ENCODE measurements at regions not wholly inside any gene's neighbourhood (a gene's known extent, or its start where the extent isn't known, plus 50 kb on each side); places are given as distances from the start of the nearest gene placed in this dataset.

- intact Hi-C loops (cut with micrococcal nuclease), result no loop called here
- Histone ChIP-seq H3K9ac (ENCODE audit: insufficient read depth in 1 of 2, low read depth in 2 of 2, low read length in 2 of 2) (no peak overlapping the region), H3K4me1 (replicated peaks in 1 of 2; ENCODE audit: control insufficient read depth in 2 of 2, insufficient read depth in 2 of 2, low read length in 2 of 2) (no peaks in the 10 kb centered on the region), H4K20me1 (replicated peaks; ENCODE audit: control insufficient read depth, insufficient read depth, low read length) (no peaks in the 10 kb centered on the region), H3K4me2 (ENCODE audit: insufficient read depth, low read length) (no peak overlapping the region), H3K79me2 (ENCODE audit: control insufficient read depth, insufficient read depth, low read length) (no peaks in the 10 kb centered on the region), H3K9me1 (ENCODE audit: control insufficient read depth, insufficient read depth, low read length) (no peaks in the 10 kb centered on the region), H3K4me3 (no peak overlapping the region), H3K27ac (ENCODE audit: extremely low read depth, low read depth, low read length) (no peak overlapping the region), H3K9me3 (replicated peaks; ENCODE audit: control insufficient read depth, insufficient read depth, low read depth, low read length) (no peaks in the 10 kb centered on the region), H3K27me3 (ENCODE audit: control insufficient read depth in 2 of 2, insufficient read depth in 2 of 2, low read length in 2 of 2) (no peaks in the 10 kb centered on the region), H2AFZ (ENCODE audit: low read depth, low read length) (no peak overlapping the region), H3K36me3 (ENCODE audit: control insufficient read depth, insufficient read depth, low read length) (no peaks in the 10 kb centered on the region)
- no TSS peak for BruUV-seq (replicated peaks)
- FAIRE-seq (no peak), DNase-seq (ENCODE audit: extremely low read depth in 1 of 4, low spot score in 3 of 4) (no peak), ATAC-seq (no peak)
- ChIA-PET POLR2A (no interaction called here), CTCF (ENCODE audit: low intra/inter-chr PET ratio) (no interaction called here)
- in situ Hi-C loops (cut with MboI), result no loop called here
- TF ChIP-seq, protein P1, sequence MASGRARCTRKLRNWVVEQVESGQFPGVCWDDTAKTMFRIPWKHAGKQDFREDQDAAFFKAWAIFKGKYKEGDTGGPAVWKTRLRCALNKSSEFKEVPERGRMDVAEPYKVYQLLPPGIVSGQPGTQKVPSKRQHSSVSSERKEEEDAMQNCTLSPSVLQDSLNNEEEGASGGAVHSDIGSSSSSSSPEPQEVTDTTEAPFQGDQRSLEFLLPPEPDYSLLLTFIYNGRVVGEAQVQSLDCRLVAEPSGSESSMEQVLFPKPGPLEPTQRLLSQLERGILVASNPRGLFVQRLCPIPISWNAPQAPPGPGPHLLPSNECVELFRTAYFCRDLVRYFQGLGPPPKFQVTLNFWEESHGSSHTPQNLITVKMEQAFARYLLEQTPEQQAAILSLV (tag; IDR thresholded peaks at IDR 0.05), result no peak
- TF ChIP-seq ZNF124 (CRISPR knock-in tag; IDR thresholded peaks at IDR 0.05) (no peak), PML (IDR thresholded peaks at IDR 0.05; ENCODE audit: low read length) (no peak), MEIS2 (IDR thresholded peaks at IDR 0.05; ENCODE audit: partially characterized antibody) (no peak), EGR1 (conservative IDR thresholded peaks at IDR 0.05) (no peak), CBX1 (IDR thresholded peaks at IDR 0.05; ENCODE audit: low read depth) (no peak), E2F6 (IDR thresholded peaks at IDR 0.05; ENCODE audit: borderline replicate concordance in 1 of 2, extremely low read depth in 1 of 2, insufficient read depth in 1 of 2, insufficient read length in 1 of 2, low read depth in 1 of 2, low read length in 1 of 2, poor library complexity in 1 of 2, severe bottlenecking in 1 of 2) (no peak), ZNF140 (CRISPR knock-in tag; IDR thresholded peaks at IDR 0.05) (no peak)
- TF ChIP-seq, protein P2, sequence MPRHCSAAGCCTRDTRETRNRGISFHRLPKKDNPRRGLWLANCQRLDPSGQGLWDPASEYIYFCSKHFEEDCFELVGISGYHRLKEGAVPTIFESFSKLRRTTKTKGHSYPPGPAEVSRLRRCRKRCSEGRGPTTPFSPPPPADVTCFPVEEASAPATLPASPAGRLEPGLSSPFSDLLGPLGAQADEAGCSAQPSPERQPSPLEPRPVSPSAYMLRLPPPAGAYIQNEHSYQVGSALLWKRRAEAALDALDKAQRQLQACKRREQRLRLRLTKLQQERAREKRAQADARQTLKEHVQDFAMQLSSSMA (CRISPR knock-in tag; IDR thresholded peaks at IDR 0.05), result no peak
- TF ChIP-seq, protein P3, sequence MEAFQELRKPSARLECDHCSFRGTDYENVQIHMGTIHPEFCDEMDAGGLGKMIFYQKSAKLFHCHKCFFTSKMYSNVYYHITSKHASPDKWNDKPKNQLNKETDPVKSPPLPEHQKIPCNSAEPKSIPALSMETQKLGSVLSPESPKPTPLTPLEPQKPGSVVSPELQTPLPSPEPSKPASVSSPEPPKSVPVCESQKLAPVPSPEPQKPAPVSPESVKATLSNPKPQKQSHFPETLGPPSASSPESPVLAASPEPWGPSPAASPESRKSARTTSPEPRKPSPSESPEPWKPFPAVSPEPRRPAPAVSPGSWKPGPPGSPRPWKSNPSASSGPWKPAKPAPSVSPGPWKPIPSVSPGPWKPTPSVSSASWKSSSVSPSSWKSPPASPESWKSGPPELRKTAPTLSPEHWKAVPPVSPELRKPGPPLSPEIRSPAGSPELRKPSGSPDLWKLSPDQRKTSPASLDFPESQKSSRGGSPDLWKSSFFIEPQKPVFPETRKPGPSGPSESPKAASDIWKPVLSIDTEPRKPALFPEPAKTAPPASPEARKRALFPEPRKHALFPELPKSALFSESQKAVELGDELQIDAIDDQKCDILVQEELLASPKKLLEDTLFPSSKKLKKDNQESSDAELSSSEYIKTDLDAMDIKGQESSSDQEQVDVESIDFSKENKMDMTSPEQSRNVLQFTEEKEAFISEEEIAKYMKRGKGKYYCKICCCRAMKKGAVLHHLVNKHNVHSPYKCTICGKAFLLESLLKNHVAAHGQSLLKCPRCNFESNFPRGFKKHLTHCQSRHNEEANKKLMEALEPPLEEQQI (IDR thresholded peaks at IDR 0.05), result no peak
- 3% methylated on average over 5 of the region's 5 CpGs for WGBS (ENCODE audit: insufficient coverage, low coverage, missing lambda C conversion rate)
These were observed 274.4 kb downstream of the CSNK1G3 start for GRCh38 chr5:123786411-123786810.

Data from K562 (cell line).